ENCODE measurements at regions not wholly inside any gene's neighbourhood (a gene's known extent, or its start where the extent isn't known, plus 50 kb on each side); places are given as distances from the start of the nearest gene placed in this dataset.

- H3K27ac ChIP-seq (replicated peaks): no peak overlapping the region
- H3K27me3 ChIP-seq (ENCODE audit: insufficient read depth, poor library complexity, severe bottlenecking): no peaks in the 10 kb centered on the region
- H3K4me3 ChIP-seq (replicated peaks; ENCODE audit: insufficient read depth, low read length): no peak overlapping the region
- DNase-seq (ENCODE audit: low read depth in 1 of 2, low spot score in 1 of 2): no peak
- TF ChIP-seq GABPA (IDR thresholded peaks at IDR 0.05; ENCODE audit: low read depth): no peak
These were observed 301.6 kb downstream of the ATP23 start for GRCh38 chr12:58242796-58243630.

GRCh38 chr12:58247633-58248032, 306.3 kb downstream of the ATP23 start:
- Histone ChIP-seq H3K27ac (replicated peaks) (no peak overlapping the region), H3K4me3 (replicated peaks; ENCODE audit: insufficient read depth, low read length) (no peak overlapping the region), H3K27me3 (ENCODE audit: insufficient read depth, poor library complexity, severe bottlenecking) (no peaks in the 10 kb centered on the region)
- no peak for DNase-seq (ENCODE audit: low read depth in 1 of 2, low spot score in 1 of 2)
- TF ChIP-seq POLR2AphosphoS5 (IDR thresholded peaks at IDR 0.05; ENCODE audit: low read depth) (no peak), SPI1 (IDR thresholded peaks at IDR 0.05; ENCODE audit: borderline replicate concordance, low read depth) (no peak), CTCF (IDR thresholded peaks at IDR 0.05; ENCODE audit: insufficient read depth, low read length) (no peak), REST (IDR thresholded peaks at IDR 0.05; ENCODE audit: insufficient replicate concordance, low read depth) (no peak), GABPA (IDR thresholded peaks at IDR 0.05; ENCODE audit: low read depth) (no peak)

GRCh38 chr12:58248599-58248998, 307.2 kb downstream of the ATP23 start:
- TF ChIP-seq SPI1 (IDR thresholded peaks at IDR 0.05; ENCODE audit: borderline replicate concordance, low read depth) (peak; percentile 89), GABPA (IDR thresholded peaks at IDR 0.05; ENCODE audit: low read depth) (no peak), CTCF (IDR thresholded peaks at IDR 0.05; ENCODE audit: insufficient read depth, low read length) (no peak)
- DNase-seq (ENCODE audit: low read depth in 1 of 2, low spot score in 1 of 2): peak; percentile 36 to 40
- Histone ChIP-seq H3K27ac (replicated peaks) (no peak overlapping the region), H3K4me3 (replicated peaks; ENCODE audit: insufficient read depth, low read length) (no peak overlapping the region), H3K27me3 (ENCODE audit: insufficient read depth, poor library complexity, severe bottlenecking) (no peaks in the 10 kb centered on the region)

- Histone ChIP-seq H3K4me3 (replicated peaks; ENCODE audit: insufficient read depth, low read length) (no peak overlapping the region), H3K27ac (replicated peaks) (no peak overlapping the region), H3K27me3 (ENCODE audit: insufficient read depth, poor library complexity, severe bottlenecking) (no peaks in the 10 kb centered on the region)
- TF ChIP-seq REST (IDR thresholded peaks at IDR 0.05; ENCODE audit: insufficient replicate concordance, low read depth) (no peak), CTCF (IDR thresholded peaks at IDR 0.05; ENCODE audit: insufficient read depth, low read length) (no peak), SPI1 (IDR thresholded peaks at IDR 0.05; ENCODE audit: borderline replicate concordance, low read depth) (no peak), POLR2AphosphoS5 (IDR thresholded peaks at IDR 0.05; ENCODE audit: low read depth) (no peak), GABPA (IDR thresholded peaks at IDR 0.05; ENCODE audit: low read depth) (no peak)
- DNase-seq (ENCODE audit: low read depth in 1 of 2, low spot score in 1 of 2): no peak
These were observed 308.2 kb downstream of the ATP23 start for GRCh38 chr12:58249610-58250009.

All from HL-60 (cell line).